ENCODE measurements at regions not wholly inside any gene's neighbourhood (a gene's known extent, or its start where the extent isn't known, plus 50 kb on each side); places are given as distances from the start of the nearest gene placed in this dataset.

- DNase-seq (ENCODE audit: low read depth): no peak
These were observed 338.3 kb upstream of the NT5C1B start for GRCh38 chr2:18927525-18928232.

GRCh38 chr2:18926631-18927524 is 337.5 kb upstream of the NT5C1B start:
- no peak for DNase-seq (ENCODE audit: low read depth)

GRCh38 chr2:18925296-18925695 is 335.9 kb upstream of the NT5C1B start:
- peak; percentile 55 for DNase-seq (ENCODE audit: low read depth)

GRCh38 chr2:18924886-18925285 is 335.5 kb upstream of the NT5C1B start:
- DNase-seq (ENCODE audit: low read depth): peak; percentile 12

- DNase-seq (ENCODE audit: low read depth): no peak
These were observed 335.0 kb upstream of the NT5C1B start for GRCh38 chr2:18924386-18924785.

GRCh38 chr2:18922276-18922675 is 332.9 kb upstream of the NT5C1B start:
- DNase-seq (ENCODE audit: low read depth): no peak

- no peak for DNase-seq (ENCODE audit: low read depth)
These were observed 328.9 kb upstream of the NT5C1B start for GRCh38 chr2:18918280-18918679.

GRCh38 chr2:18915227-18915626 is 325.9 kb upstream of the NT5C1B start:
- no peak for DNase-seq (ENCODE audit: low read depth)

- no peak for DNase-seq (ENCODE audit: low read depth)
These were observed 324.1 kb upstream of the NT5C1B start for GRCh38 chr2:18913512-18913911.

GRCh38 chr2:18912225-18912888 is 323.0 kb upstream of the NT5C1B start:
- no peak for DNase-seq (ENCODE audit: low read depth)

GRCh38 chr2:18911416-18911815 is 322.0 kb upstream of the NT5C1B start:
- no peak for DNase-seq (ENCODE audit: low read depth)

- peak; percentile 43 for DNase-seq (ENCODE audit: low read depth)
These were observed 321.5 kb upstream of the NT5C1B start for GRCh38 chr2:18910843-18911242.

GRCh38 chr2:18907937-18908336 is 318.6 kb upstream of the NT5C1B start:
- no peak for DNase-seq (ENCODE audit: low read depth)

GRCh38 chr2:18907508-18907907 is 318.1 kb upstream of the NT5C1B start:
- no peak for DNase-seq (ENCODE audit: low read depth)

GRCh38 chr2:18903750-18904149 is 314.4 kb upstream of the NT5C1B start:
- DNase-seq (ENCODE audit: low read depth): no peak

- DNase-seq (ENCODE audit: low read depth): peak; percentile 10
These were observed 311.9 kb upstream of the NT5C1B start for GRCh38 chr2:18901242-18901641.

- DNase-seq (ENCODE audit: low read depth): peak; percentile 52
These were observed 311.3 kb upstream of the NT5C1B start for GRCh38 chr2:18900691-18901141.

- DNase-seq (ENCODE audit: low read depth): no peak
These were observed 310.4 kb upstream of the NT5C1B start for GRCh38 chr2:18899725-18900124.

GRCh38 chr2:18898271-18898670 is 308.9 kb upstream of the NT5C1B start:
- no peak for DNase-seq (ENCODE audit: low read depth)

- no peak for DNase-seq (ENCODE audit: low read depth)
These were observed 306.9 kb upstream of the NT5C1B start for GRCh38 chr2:18896125-18896764.

- DNase-seq (ENCODE audit: low read depth): no peak
These were observed 302.4 kb upstream of the NT5C1B start for GRCh38 chr2:18891600-18892345.
